H9 (cell line): ENCODE measurements at regions not wholly inside any gene's neighbourhood (a gene's known extent, or its start where the extent isn't known, plus 50 kb on each side); places are given as distances from the start of the nearest gene placed in this dataset.

Experiments
- DNase-seq: peaks from one replicate; pipeline ENCODE4 v3.0.0-alpha.2; 2017
- H2AFZ ChIP-seq: one replicate; pipeline ENCODE4 v1.6.1; 2013; ENCODE audit warnings: mild to moderate bottlenecking, low read length, control low read depth, moderate library complexity
- H2AK5ac ChIP-seq: 2 replicates; pipeline ENCODE4 v1.6.1; 2013; ENCODE audit warnings: low read length, control low read depth, mixed read lengths; ENCODE audit not compliant: insufficient read length
- H2BK120ac ChIP-seq: one replicate; pipeline ENCODE4 v1.6.1; 2013; ENCODE audit warnings: low read depth, mild to moderate bottlenecking, low read length, control low read depth, inconsistent platforms; ENCODE audit not compliant: poor library complexity, severe bottlenecking
- H2BK12ac ChIP-seq: 2 replicates; pipeline ENCODE4 v1.6.1; 2013; ENCODE audit warnings: low read length, control low read depth, mixed read lengths, low read depth; ENCODE audit not compliant: insufficient read length
- H2BK15ac ChIP-seq: 2 replicates; pipeline ENCODE4 v1.6.1; 2013; ENCODE audit warnings: low read depth, low read length, control low read depth
- H2BK20ac ChIP-seq: one replicate; pipeline ENCODE4 v1.6.1; 2013; ENCODE audit warnings: low read depth, mild to moderate bottlenecking, low read length, control low read depth, inconsistent platforms; ENCODE audit not compliant: poor library complexity, severe bottlenecking
- H2BK5ac ChIP-seq: 2 replicates; pipeline ENCODE4 v1.6.1; 2013; ENCODE audit warnings: low read length, control low read depth, mixed read lengths; ENCODE audit not compliant: insufficient read length
- H3K14ac ChIP-seq: 2 replicates; pipeline ENCODE4 v1.6.1; 2013; ENCODE audit warnings: low read length, control low read depth; ENCODE audit not compliant: insufficient read depth
- H3K18ac ChIP-seq: 2 replicates; pipeline ENCODE4 v1.6.1; 2013; ENCODE audit warnings: low read depth, mild to moderate bottlenecking, mixed read lengths, low read length, control low read depth; ENCODE audit not compliant: insufficient read length
- H3K23ac ChIP-seq: 2 replicates; pipeline ENCODE4 v1.6.1; 2013; ENCODE audit warnings: low read length, control low read depth, mixed read lengths, low read depth; ENCODE audit not compliant: insufficient read length
- H3K23me2 ChIP-seq: 2 replicates; pipeline ENCODE4 v1.6.1; 2013; ENCODE audit warnings: low read depth, mild to moderate bottlenecking, mixed read lengths, low read length, control low read depth; ENCODE audit not compliant: insufficient read length, poor library complexity, severe bottlenecking
- H3K27ac ChIP-seq: 2 replicates; pipeline ENCODE4 v1.5.1; 2013; ENCODE audit warnings: low read length, control low read depth, mixed read lengths, low read depth; ENCODE audit not compliant: insufficient read length
- H3K27me3 ChIP-seq: 2 replicates; pipeline ENCODE4 v1.6.1; 2013; ENCODE audit warnings: low read length, control low read depth, inconsistent platforms; ENCODE audit not compliant: insufficient read depth
- H3K4ac ChIP-seq: 2 replicates; pipeline ENCODE4 v1.6.1; 2013; ENCODE audit warnings: low read depth, mild to moderate bottlenecking, control low read depth, inconsistent platforms, low read length, moderate library complexity
- H3K4me1 ChIP-seq: 2 replicates; pipeline ENCODE4 v1.6.1; 2013; ENCODE audit warnings: low read length, control low read depth, inconsistent platforms; ENCODE audit not compliant: insufficient read depth
- H3K4me2 ChIP-seq: 2 replicates; pipeline ENCODE4 v1.6.1; 2013; ENCODE audit warnings: low read length, control low read depth, mixed read lengths; ENCODE audit not compliant: insufficient read length, insufficient read depth
- H3K56ac ChIP-seq: 2 replicates; pipeline ENCODE4 v1.6.1; 2013; ENCODE audit warnings: low read depth, mild to moderate bottlenecking, mixed read lengths, low read length, control low read depth; ENCODE audit not compliant: insufficient read length
- H3K79me1 ChIP-seq: 2 replicates; pipeline ENCODE4 v1.6.1; 2013; ENCODE audit warnings: low read depth, mild to moderate bottlenecking, moderate library complexity, low read length, control low read depth, inconsistent platforms; ENCODE audit not compliant: insufficient read depth, poor library complexity, severe bottlenecking
- H3K79me2 ChIP-seq: 2 replicates; pipeline ENCODE4 v1.6.1; 2013; ENCODE audit warnings: low read length, control low read depth, inconsistent platforms; ENCODE audit not compliant: insufficient read depth
- H3K9ac ChIP-seq: 2 replicates; pipeline ENCODE4 v1.6.1; 2013; ENCODE audit warnings: low read length, control low read depth, mixed read lengths; ENCODE audit not compliant: insufficient read length; ENCODE audit errors: extremely low read depth
- H3K9me3 ChIP-seq: one replicate; pipeline ENCODE4 v1.6.1; 2013; ENCODE audit warnings: low read depth, low read length, inconsistent platforms; ENCODE audit not compliant: control insufficient read depth
- H3T11ph ChIP-seq: one replicate; pipeline ENCODE4 v1.6.1; 2013; ENCODE audit warnings: mild to moderate bottlenecking, low read length, control low read depth, inconsistent platforms
- H4K20me1 ChIP-seq: one replicate; pipeline ENCODE4 v1.6.1; 2013; ENCODE audit not compliant: control insufficient read depth, insufficient read length, insufficient read depth
- H4K5ac ChIP-seq: 2 replicates; pipeline ENCODE4 v1.6.1; 2013; ENCODE audit warnings: low read depth, mild to moderate bottlenecking, mixed read lengths, low read length, control low read depth; ENCODE audit not compliant: insufficient read length
- H4K8ac ChIP-seq: replicated peaks from 2 replicates; pipeline ENCODE4 v1.6.1; 2013; ENCODE audit warnings: low read length, control low read depth, mixed read lengths, low read depth; ENCODE audit not compliant: insufficient read length
- H4K91ac ChIP-seq: 2 replicates; pipeline ENCODE4 v1.6.1; 2013; ENCODE audit warnings: low read depth, mild to moderate bottlenecking, moderate library complexity, mixed read lengths, low read length, control low read depth; ENCODE audit not compliant: insufficient read length
- H3K27ac Mint-ChIP-seq, 3 experiments: 2 replicates in 2 of 3; 3 replicates in 1 of 3; pipeline ENCODE4 v1.8.0; 2020 to 2021; ENCODE audit warnings: mixed read lengths in 3 of 3, mild to moderate bottlenecking in 1 of 3, moderate library complexity in 1 of 3
- H3K27me3 Mint-ChIP-seq: 2 replicates; pipeline ENCODE4 v1.8.0; 2021; ENCODE audit warnings: low read depth, mild to moderate bottlenecking, moderate library complexity, mixed read lengths
- H3K36me3 Mint-ChIP-seq, 3 experiments: 2 replicates in 2 of 3; 3 replicates in 1 of 3; pipeline ENCODE4 v1.8.0; 2020 to 2021; ENCODE audit warnings: low read depth in 3 of 3, mixed read lengths in 3 of 3; ENCODE audit not compliant: insufficient read depth in 1 of 3
- H3K4me1 Mint-ChIP-seq, 2 experiments: 2 replicates each; pipeline ENCODE4 v1.8.0; 2020; ENCODE audit warnings: mixed read lengths in 2 of 2
- H3K4me3 Mint-ChIP-seq, 2 experiments: 2 replicates in 1 of 2; 3 replicates in 1 of 2; pipeline ENCODE4 v1.8.0; 2020 to 2021; ENCODE audit warnings: mild to moderate bottlenecking in 2 of 2, mixed read lengths in 2 of 2, moderate library complexity in 1 of 2
- H3K9me3 Mint-ChIP-seq, 2 experiments: 2 replicates in 1 of 2; 3 replicates in 1 of 2; pipeline ENCODE4 v1.8.0; 2020; ENCODE audit warnings: mild to moderate bottlenecking in 2 of 2, mixed read lengths in 2 of 2, moderate library complexity in 1 of 2
- TF ChIP-seq, protein P1 (sequence below): fragments of 200-600 bp; sonication (generic); conservative IDR thresholded peaks from 3 replicates; pipeline ENCODE4 v1.8.0; 2021; ENCODE audit warnings: antibody characterized with exemption, mild to moderate bottlenecking

DNA sequence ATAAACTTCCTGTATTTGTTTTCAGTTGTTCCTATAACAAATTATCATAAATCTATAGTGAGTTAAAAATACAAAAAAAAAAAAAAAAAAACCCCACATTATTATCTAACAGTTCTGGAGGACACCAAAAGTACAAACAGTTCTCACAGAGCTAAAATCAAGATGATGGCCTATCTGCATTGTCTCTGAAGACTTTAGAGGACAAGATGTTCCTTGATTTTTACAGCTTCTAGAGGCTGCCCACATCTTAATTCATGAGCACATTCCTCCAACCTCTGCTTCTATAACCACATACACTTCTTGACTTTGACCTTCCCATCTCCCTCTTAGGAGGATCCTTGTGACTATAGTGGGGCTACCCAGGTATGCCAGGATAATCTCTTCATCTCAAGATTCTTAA, 806.1 kb downstream of the LTN1 start:
- H4K8ac ChIP-seq: no peak overlapping the region
- no peak for DNase-seq
- H2AFZ ChIP-seq: no peak overlapping the region
- H3K14ac ChIP-seq: no peak overlapping the region
- no peak overlapping the region for H4K91ac ChIP-seq
- Mint-ChIP-seq H3K9me3 (peaks cover 14 to 18% of the 10 kb centered on the region in 2 experiments), H3K27me3 (no peaks in the 10 kb centered on the region), H3K27ac (no peak overlapping the region), H3K4me3 (no peak overlapping the region), H3K36me3 (peaks cover 6 to 14% (median 7%) of the 10 kb centered on the region in 3 experiments; a peak in 6 of 7 replicates), H3K4me1 (no peaks in the 10 kb centered on the region)
- TF ChIP-seq, protein P1, sequence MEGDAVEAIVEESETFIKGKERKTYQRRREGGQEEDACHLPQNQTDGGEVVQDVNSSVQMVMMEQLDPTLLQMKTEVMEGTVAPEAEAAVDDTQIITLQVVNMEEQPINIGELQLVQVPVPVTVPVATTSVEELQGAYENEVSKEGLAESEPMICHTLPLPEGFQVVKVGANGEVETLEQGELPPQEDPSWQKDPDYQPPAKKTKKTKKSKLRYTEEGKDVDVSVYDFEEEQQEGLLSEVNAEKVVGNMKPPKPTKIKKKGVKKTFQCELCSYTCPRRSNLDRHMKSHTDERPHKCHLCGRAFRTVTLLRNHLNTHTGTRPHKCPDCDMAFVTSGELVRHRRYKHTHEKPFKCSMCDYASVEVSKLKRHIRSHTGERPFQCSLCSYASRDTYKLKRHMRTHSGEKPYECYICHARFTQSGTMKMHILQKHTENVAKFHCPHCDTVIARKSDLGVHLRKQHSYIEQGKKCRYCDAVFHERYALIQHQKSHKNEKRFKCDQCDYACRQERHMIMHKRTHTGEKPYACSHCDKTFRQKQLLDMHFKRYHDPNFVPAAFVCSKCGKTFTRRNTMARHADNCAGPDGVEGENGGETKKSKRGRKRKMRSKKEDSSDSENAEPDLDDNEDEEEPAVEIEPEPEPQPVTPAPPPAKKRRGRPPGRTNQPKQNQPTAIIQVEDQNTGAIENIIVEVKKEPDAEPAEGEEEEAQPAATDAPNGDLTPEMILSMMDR: no peak
- no peak overlapping the region for H3K56ac ChIP-seq
- H2BK20ac ChIP-seq: no peak overlapping the region
- H3K9ac ChIP-seq: no peak overlapping the region
- no peak overlapping the region for H3K4me2 ChIP-seq
- H2BK12ac ChIP-seq: no peak overlapping the region
- H3K27ac ChIP-seq: no peak overlapping the region
- H3K23me2 ChIP-seq: no peaks in the 10 kb centered on the region
- H3T11ph ChIP-seq: no peak overlapping the region
- no peak overlapping the region for H4K5ac ChIP-seq
- H3K23ac ChIP-seq: no peak overlapping the region
- no peaks in the 10 kb centered on the region for H3K79me2 ChIP-seq
- H2BK5ac ChIP-seq: no peak overlapping the region
- H2BK120ac ChIP-seq: no peak overlapping the region
- no peaks in the 10 kb centered on the region for H4K20me1 ChIP-seq
- H3K79me1 ChIP-seq: no peaks in the 10 kb centered on the region
- H3K4ac ChIP-seq: no peak overlapping the region
- H2BK15ac ChIP-seq: no peak overlapping the region
- H3K27me3 ChIP-seq: no peaks in the 10 kb centered on the region
- no peaks in the 10 kb centered on the region for H3K9me3 ChIP-seq
- no peak overlapping the region for H2AK5ac ChIP-seq
- H3K18ac ChIP-seq: no peak overlapping the region
- no peaks in the 10 kb centered on the region for H3K4me1 ChIP-seq
